ENCODE measurements at regions not wholly inside any gene's neighbourhood (a gene's known extent, or its start where the extent isn't known, plus 50 kb on each side); places are given as distances from the start of the nearest gene placed in this dataset.

GRCh38 chr7:123401295-123401694, 133.1 kb downstream of the IQUB start:
- intact Hi-C loops (cut with DNase I, micrococcal nuclease) = no loop called here
- no peaks in the 10 kb centered on the region for H3K27me3 Mint-ChIP-seq
- H3K36me3 Mint-ChIP-seq (ENCODE audit: low read depth) = no peaks in the 10 kb centered on the region
- no peaks in the 10 kb centered on the region for H3K4me1 Mint-ChIP-seq
- no peaks in the 10 kb centered on the region for H3K9me3 Mint-ChIP-seq (ENCODE audit: low read depth)
- H3K4me3 Mint-ChIP-seq = no peak overlapping the region
- POLR2A ChIA-PET = no interaction called here
- CTCF ChIA-PET = interaction anchor here (0.8 kb wide), 1 partner anchor 8 kb away, joined by 3 read pairs; no protein-coding TSS in a partner anchor
- ATAC-seq = no peak
- no peak overlapping the region for H3K27ac Mint-ChIP-seq
- DNase-seq = no peak

GRCh38 chr7:123400196-123400595, 134.2 kb downstream of the IQUB start:
- Mint-ChIP-seq H3K27ac (no peak overlapping the region), H3K36me3 (ENCODE audit: low read depth) (no peaks in the 10 kb centered on the region), H3K9me3 (ENCODE audit: low read depth) (no peaks in the 10 kb centered on the region), H3K27me3 (no peaks in the 10 kb centered on the region), H3K4me1 (no peaks in the 10 kb centered on the region), H3K4me3 (no peak overlapping the region)
- intact Hi-C loops (cut with DNase I, micrococcal nuclease) = no loop called here
- POLR2A ChIA-PET = no interaction called here
- CTCF ChIA-PET = no interaction called here
- ATAC-seq (no peak), DNase-seq (no peak)

GRCh38 chr7:123398921-123399320, 135.5 kb downstream of the IQUB start:
- no peak overlapping the region for H3K27ac Mint-ChIP-seq
- CTCF ChIA-PET = no interaction called here

DNA sequence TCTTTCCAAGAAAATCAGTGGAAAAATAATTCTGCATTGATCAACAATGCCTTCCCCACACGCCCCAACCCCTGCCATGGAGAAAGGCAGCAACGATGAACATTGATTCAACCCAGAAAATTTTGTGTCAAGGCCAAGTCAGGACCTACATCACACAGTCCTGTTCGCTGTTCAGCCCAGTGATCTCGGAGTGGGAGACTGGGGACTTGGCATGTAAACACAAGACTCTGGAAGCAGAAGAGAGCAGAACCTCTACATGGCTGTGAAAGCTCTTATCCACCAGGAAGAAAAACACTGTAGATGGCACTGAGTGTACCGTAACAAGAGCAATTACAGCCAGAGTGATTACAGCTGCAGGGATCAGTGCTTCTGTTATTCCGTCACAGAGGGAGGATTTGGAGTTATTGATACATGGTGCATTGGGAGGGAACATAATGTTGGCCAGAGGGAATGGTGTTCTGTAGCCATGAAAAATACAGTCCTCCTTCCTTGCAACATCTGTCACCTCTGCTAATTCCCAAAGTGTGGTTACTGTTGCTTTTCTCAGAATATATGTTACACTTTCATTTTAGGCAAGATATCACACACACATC, 136.6 kb downstream of the IQUB start:
- Mint-ChIP-seq H3K4me1 (no peaks in the 10 kb centered on the region), H3K4me3 (no peak overlapping the region), H3K27me3 (no peaks in the 10 kb centered on the region), H3K9me3 (ENCODE audit: low read depth) (no peaks in the 10 kb centered on the region), H3K27ac (no peak overlapping the region), H3K36me3 (ENCODE audit: low read depth) (no peaks in the 10 kb centered on the region)
- DNase-seq (no peak), ATAC-seq (no peak)
- intact Hi-C loops (cut with DNase I, micrococcal nuclease) = no loop called here
- CTCF ChIA-PET = no interaction called here
- POLR2A ChIA-PET = interaction anchor here (0.6 kb wide), 1 partner anchor 786 kb away, joined by 5 read pairs; no protein-coding TSS in a partner anchor

More at GRCh38 chr7:123398921-123399320, 135.5 kb downstream of the IQUB start:
- intact Hi-C loops (cut with DNase I, micrococcal nuclease) = no loop called here
- Mint-ChIP-seq H3K4me1 (no peaks in the 10 kb centered on the region), H3K4me3 (no peak overlapping the region), H3K9me3 (ENCODE audit: low read depth) (no peaks in the 10 kb centered on the region), H3K36me3 (ENCODE audit: low read depth) (no peaks in the 10 kb centered on the region), H3K27me3 (no peaks in the 10 kb centered on the region)
- ATAC-seq (no peak), DNase-seq (no peak)
- POLR2A ChIA-PET = no interaction called here

DNA sequence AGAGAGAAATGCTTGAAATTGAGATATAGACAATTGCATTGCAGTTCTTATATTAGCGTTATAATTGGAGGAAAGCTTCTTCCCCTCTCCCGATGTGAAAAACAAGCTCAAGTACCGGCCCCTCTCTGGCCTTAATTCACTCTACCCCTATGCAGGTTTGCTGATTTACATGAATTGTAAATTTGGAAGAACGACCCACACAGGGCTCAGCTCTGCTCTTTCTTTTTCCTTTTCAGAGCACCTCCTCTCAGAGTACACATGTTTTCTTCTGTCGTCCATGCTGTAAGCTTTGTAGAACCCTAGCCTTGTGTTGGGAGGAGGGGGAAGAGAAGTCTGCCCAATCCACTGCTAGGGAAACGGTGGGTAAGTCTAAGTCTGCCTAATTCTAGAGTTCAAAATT, 140.8 kb downstream of the IQUB start:
- Mint-ChIP-seq H3K9me3 (ENCODE audit: low read depth) (no peaks in the 10 kb centered on the region), H3K27me3 (no peaks in the 10 kb centered on the region), H3K27ac (no peak overlapping the region), H3K4me3 (no peak overlapping the region), H3K36me3 (ENCODE audit: low read depth) (no peaks in the 10 kb centered on the region), H3K4me1 (no peaks in the 10 kb centered on the region)
- POLR2A ChIA-PET = no interaction called here
- no peak for DNase-seq
- CTCF ChIA-PET = interaction anchor here (0.9 kb wide), 1 partner anchor 8 kb away, joined by 3 read pairs; no protein-coding TSS in a partner anchor
- no peak for ATAC-seq
- intact Hi-C loops (cut with DNase I, micrococcal nuclease) = no loop called here

DNA sequence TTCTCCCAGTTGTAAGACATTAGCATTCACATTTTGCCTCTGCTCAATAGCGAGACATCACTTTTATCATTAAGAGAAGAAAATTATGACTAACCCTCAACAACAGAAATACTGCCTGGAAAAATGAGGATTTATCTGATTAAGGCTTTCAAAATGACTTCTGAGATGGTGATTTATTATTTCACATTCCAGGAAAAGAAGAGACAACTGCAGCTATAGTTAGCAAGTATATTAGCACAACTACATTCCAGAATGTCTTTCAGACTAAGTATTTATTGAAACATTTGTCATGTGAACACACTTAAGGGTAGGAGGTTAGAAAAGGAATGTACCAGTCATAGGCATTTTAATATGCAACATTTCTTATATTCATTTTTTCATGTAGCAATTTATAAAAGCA, 162.0 kb downstream of the IQUB start:
- no peaks in the 10 kb centered on the region for H3K36me3 Mint-ChIP-seq (ENCODE audit: low read depth)
- POLR2A ChIA-PET = no interaction called here
- H3K4me3 Mint-ChIP-seq = no peak overlapping the region
- no peaks in the 10 kb centered on the region for H3K27me3 Mint-ChIP-seq
- CTCF ChIA-PET = interaction anchor here (1.2 kb wide), 1 partner anchor 11 kb away, joined by 3 read pairs; no protein-coding TSS in a partner anchor
- intact Hi-C loops (cut with DNase I, micrococcal nuclease) = no loop called here
- H3K4me1 Mint-ChIP-seq = no peaks in the 10 kb centered on the region
- H3K27ac Mint-ChIP-seq = no peak overlapping the region
- DNase-seq = no peak
- ATAC-seq = no peak
- no peaks in the 10 kb centered on the region for H3K9me3 Mint-ChIP-seq (ENCODE audit: low read depth)

- ChIA-PET CTCF (interaction anchor here (0.6 to 2.1 kb wide), 9 partner anchors 8 to 295 kb away, joined by 3 to 5 read pairs (median 5); no protein-coding TSS in a partner anchor), POLR2A (no interaction called here)
- Mint-ChIP-seq H3K4me1 (no peaks in the 10 kb centered on the region), H3K27ac (no peak overlapping the region), H3K27me3 (no peaks in the 10 kb centered on the region), H3K9me3 (ENCODE audit: low read depth) (no peaks in the 10 kb centered on the region), H3K36me3 (ENCODE audit: low read depth) (no peaks in the 10 kb centered on the region), H3K4me3 (no peak overlapping the region)
- ATAC-seq (peak; percentile 47), DNase-seq (peak; percentile 27)
- intact Hi-C loops (cut with DNase I, micrococcal nuclease) = loop anchor here in 1 of 2 experiments (5.0 kb wide), 1 partner anchor 1275 kb away; no protein-coding TSS in a partner anchor
These were observed 166.8 kb downstream of the IQUB start for GRCh38 chr7:123367484-123368122.

DNA sequence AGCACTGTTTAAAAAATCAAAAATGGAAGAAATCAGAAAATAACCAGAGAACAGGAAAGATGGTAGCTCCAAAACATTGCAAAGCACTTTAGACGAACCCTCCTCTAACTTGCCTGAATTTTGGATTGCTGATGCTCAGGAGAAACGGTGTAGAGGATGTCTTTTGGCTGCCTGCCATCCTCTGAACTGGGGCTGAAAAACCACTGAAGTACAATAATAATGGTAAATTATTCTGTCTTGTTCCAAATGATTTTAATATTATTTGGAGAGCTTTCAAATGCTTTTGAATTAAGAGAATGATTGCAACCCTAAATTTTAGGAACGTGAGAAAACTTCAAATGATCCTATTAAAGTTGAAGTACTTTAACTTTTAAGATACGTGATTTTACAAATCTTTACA, 167.3 kb upstream of the SLC13A1 start:
- CTCF ChIA-PET = interaction anchor here (0.6 to 2.1 kb wide), 9 partner anchors 8 to 295 kb away, joined by 3 to 5 read pairs (median 5); no protein-coding TSS in a partner anchor
- intact Hi-C loops (cut with DNase I, micrococcal nuclease) = loop anchor here in 1 of 2 experiments (5.0 kb wide), 1 partner anchor 1275 kb away; no protein-coding TSS in a partner anchor
- POLR2A ChIA-PET = no interaction called here
- Mint-ChIP-seq H3K27me3 (no peaks in the 10 kb centered on the region), H3K9me3 (ENCODE audit: low read depth) (no peaks in the 10 kb centered on the region), H3K27ac (no peak overlapping the region), H3K4me1 (no peaks in the 10 kb centered on the region), H3K36me3 (ENCODE audit: low read depth) (no peaks in the 10 kb centered on the region), H3K4me3 (no peak overlapping the region)
- no peak for DNase-seq
- ATAC-seq = no peak

DNA sequence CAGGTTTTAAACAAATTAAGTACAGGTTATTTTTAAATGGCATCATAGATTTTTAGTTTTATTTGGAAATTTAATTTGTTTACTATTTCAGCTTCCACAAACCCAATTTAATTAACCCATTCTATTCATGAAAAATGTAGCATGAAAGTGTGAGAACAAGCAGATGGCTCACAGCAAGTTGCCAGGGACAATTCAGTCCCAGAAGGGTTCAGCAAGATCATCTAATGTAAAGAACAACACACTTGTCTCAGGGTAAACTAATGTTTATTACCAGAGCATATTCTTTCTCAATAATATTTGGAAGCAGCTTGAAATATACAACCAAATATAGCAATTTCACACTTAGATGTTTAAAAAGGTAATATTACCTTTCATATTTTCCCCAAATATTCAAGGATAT, 166.9 kb upstream of the SLC13A1 start:
- intact Hi-C loops (cut with DNase I, micrococcal nuclease) = loop anchor here in 1 of 2 experiments (5.0 kb wide), 1 partner anchor 1274 kb away; no protein-coding TSS in a partner anchor
- no peaks in the 10 kb centered on the region for H3K27me3 Mint-ChIP-seq
- H3K9me3 Mint-ChIP-seq (ENCODE audit: low read depth) = no peaks in the 10 kb centered on the region
- H3K36me3 Mint-ChIP-seq (ENCODE audit: low read depth) = no peaks in the 10 kb centered on the region
- no peak overlapping the region for H3K4me3 Mint-ChIP-seq
- no peak overlapping the region for H3K27ac Mint-ChIP-seq
- no peaks in the 10 kb centered on the region for H3K4me1 Mint-ChIP-seq
- ATAC-seq = no peak
- ChIA-PET CTCF (interaction anchor here (1.3 to 2.1 kb wide), 6 partner anchors 8 to 117 kb away, joined by 4 to 5 read pairs (median 5); no protein-coding TSS in a partner anchor), POLR2A (no interaction called here)
- no peak for DNase-seq

DNA sequence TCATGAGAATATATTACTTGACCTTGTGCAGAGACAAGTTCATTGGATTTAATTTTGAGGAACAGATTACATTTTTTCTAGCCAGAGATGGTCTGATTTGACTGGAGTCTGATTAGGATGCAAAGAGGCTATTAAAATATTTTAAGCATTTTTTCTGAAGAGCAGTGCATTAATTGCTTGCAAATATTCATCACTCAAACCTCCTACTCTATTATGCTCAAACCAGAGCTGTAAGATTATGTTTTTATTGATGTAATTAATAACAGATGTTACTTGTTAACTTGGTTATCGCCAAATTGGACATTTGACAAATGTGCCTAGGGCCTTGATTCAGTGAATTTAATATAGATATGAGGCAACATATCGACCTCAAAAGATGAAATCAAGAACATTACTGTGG, 160.9 kb upstream of the SLC13A1 start:
- ChIA-PET POLR2A (no interaction called here), CTCF (no interaction called here)
- no peak overlapping the region for H3K27ac Mint-ChIP-seq
- no peak overlapping the region for H3K4me3 Mint-ChIP-seq
- no peaks in the 10 kb centered on the region for H3K36me3 Mint-ChIP-seq (ENCODE audit: low read depth)
- no peak for DNase-seq
- H3K27me3 Mint-ChIP-seq = peaks cover 3% of the 10 kb centered on the region
- ATAC-seq = no peak
- no peaks in the 10 kb centered on the region for H3K4me1 Mint-ChIP-seq
- no peaks in the 10 kb centered on the region for H3K9me3 Mint-ChIP-seq (ENCODE audit: low read depth)
- intact Hi-C loops (cut with DNase I, micrococcal nuclease) = no loop called here

- peaks cover 3% of the 10 kb centered on the region for H3K27me3 Mint-ChIP-seq
- H3K4me1 Mint-ChIP-seq = no peaks in the 10 kb centered on the region
- CTCF ChIA-PET = interaction anchor here (1.2 kb wide), 1 partner anchor 21 kb away, joined by 3 read pairs; no protein-coding TSS in a partner anchor
- H3K36me3 Mint-ChIP-seq (ENCODE audit: low read depth) = no peaks in the 10 kb centered on the region
- no peak for ATAC-seq
- POLR2A ChIA-PET = interaction anchor here (0.6 kb wide), 1 partner anchor 395 kb away, joined by 5 read pairs; no protein-coding TSS in a partner anchor
- no peak for DNase-seq
- no peak overlapping the region for H3K4me3 Mint-ChIP-seq
- no peak overlapping the region for H3K27ac Mint-ChIP-seq
- H3K9me3 Mint-ChIP-seq (ENCODE audit: low read depth) = no peaks in the 10 kb centered on the region
- intact Hi-C loops (cut with DNase I, micrococcal nuclease) = no loop called here
These were observed 155.9 kb upstream of the SLC13A1 start for GRCh38 chr7:123355576-123356190.
